ENCODE measurements at regions not wholly inside any gene's neighbourhood (a gene's known extent, or its start where the extent isn't known, plus 50 kb on each side); places are given as distances from the start of the nearest gene placed in this dataset.

- H3K14ac ChIP-seq (ENCODE audit: low read length in 2 of 2) = no peak overlapping the region
- H3K79me1 ChIP-seq (replicated peaks; ENCODE audit: low read length, poor library complexity, severe bottlenecking) = peaks cover 4% of the 10 kb centered on the region
- H3K18ac ChIP-seq (ENCODE audit: low read depth in 1 of 2, low read length in 2 of 2) = peak overlapping the region in 1 of 2 experiments; percentile 71
- H2AK5ac ChIP-seq (ENCODE audit: low read length, severe bottlenecking) = no peak overlapping the region
- H3K4me2 ChIP-seq (ENCODE audit: low read length, poor library complexity, severe bottlenecking) = no peak overlapping the region
- no peak overlapping the region for H3K23ac ChIP-seq (ENCODE audit: low read length in 2 of 2)
- no peaks in the 10 kb centered on the region for H3K36me3 ChIP-seq (ENCODE audit: control insufficient read depth in 1 of 2, insufficient read depth in 2 of 2, low read depth in 1 of 2, low read length in 2 of 2)
- H4K8ac ChIP-seq (ENCODE audit: low read length) = no peak overlapping the region
- peak; percentile 79 for DNase-seq
- H3K4me1 ChIP-seq (ENCODE audit: control insufficient read depth, insufficient read depth, low read depth, low read length) = peaks cover 2% of the 10 kb centered on the region
- peak overlapping the region; percentile 35 for H3K27ac ChIP-seq (ENCODE audit: low read length, poor library complexity, severe bottlenecking)
- H2BK5ac ChIP-seq (ENCODE audit: low read depth, low read length, poor library complexity, severe bottlenecking) = no peak overlapping the region
- H3K4ac ChIP-seq (ENCODE audit: low read depth in 1 of 2, low read length in 2 of 2) = peak overlapping the region in 1 of 2 experiments; percentile 4
- H2BK120ac ChIP-seq (ENCODE audit: low read depth, low read length) = no peak overlapping the region
- H3K9ac ChIP-seq (ENCODE audit: low read length) = no peak overlapping the region
- H2AFZ ChIP-seq (ENCODE audit: low read depth, low read length) = no peak overlapping the region
- H3K4me3 ChIP-seq (ENCODE audit: insufficient read depth in 1 of 2, low read depth in 1 of 2, low read length in 2 of 2) = no peak overlapping the region
- H4K91ac ChIP-seq (ENCODE audit: low read length) = no peak overlapping the region
- no peaks in the 10 kb centered on the region for H3K9me3 ChIP-seq (ENCODE audit: control insufficient read depth, low read length)
- WGBS = 59% methylated on average over 9 of the region's 13 CpGs
- H2BK15ac ChIP-seq (ENCODE audit: low read depth, poor library complexity, severe bottlenecking) = no peak overlapping the region
- no peak overlapping the region for H2BK12ac ChIP-seq (ENCODE audit: low read length in 2 of 2)
- no peaks in the 10 kb centered on the region for H3K27me3 ChIP-seq (ENCODE audit: control insufficient read depth in 1 of 2, insufficient read depth in 1 of 2, low read length in 2 of 2)
Measured at GRCh38 chr2:145026456-145027455, 506.8 kb upstream of the ZEB2 start.

- 97% methylated on average over 1 of the region's 1 CpG for WGBS
- H3K4me2 ChIP-seq (ENCODE audit: low read length, poor library complexity, severe bottlenecking) = no peak overlapping the region
Measured at GRCh38 chr2:145025382-145025781, 505.5 kb upstream of the ZEB2 start.

GRCh38 chr2:145023334-145023934 is 503.5 kb upstream of the ZEB2 start:
- peaks cover 4% of the 10 kb centered on the region for H3K79me1 ChIP-seq (replicated peaks; ENCODE audit: low read length, poor library complexity, severe bottlenecking)
- H2BK15ac ChIP-seq (ENCODE audit: low read depth, poor library complexity, severe bottlenecking) = peak overlapping the region; percentile 63
- no peaks in the 10 kb centered on the region for H3K4me1 ChIP-seq (ENCODE audit: control insufficient read depth, insufficient read depth, low read depth, low read length)
- no peak overlapping the region for H4K91ac ChIP-seq (ENCODE audit: low read length)
- H3K18ac ChIP-seq (ENCODE audit: low read depth in 1 of 2, low read length in 2 of 2) = peak overlapping the region in 1 of 2 experiments; percentile 57
- H3K9me3 ChIP-seq (ENCODE audit: control insufficient read depth, low read length) = no peaks in the 10 kb centered on the region
- no peak overlapping the region for H3K14ac ChIP-seq (ENCODE audit: low read length in 2 of 2)
- H3K23ac ChIP-seq (ENCODE audit: low read length in 2 of 2) = no peak overlapping the region
- H3K4me2 ChIP-seq (ENCODE audit: low read length, poor library complexity, severe bottlenecking) = peak overlapping the region; percentile 34
- peak overlapping the region; percentile 88 for H2AK5ac ChIP-seq (ENCODE audit: low read length, severe bottlenecking)
- no peak overlapping the region for H2BK120ac ChIP-seq (ENCODE audit: low read depth, low read length)
- H2BK5ac ChIP-seq (ENCODE audit: low read depth, low read length, poor library complexity, severe bottlenecking) = peak overlapping the region; percentile 46
- H2BK12ac ChIP-seq (ENCODE audit: low read length in 2 of 2) = peak overlapping the region in 1 of 2 experiments; percentile 91
- no peak overlapping the region for H2AFZ ChIP-seq (ENCODE audit: low read depth, low read length)
- H4K8ac ChIP-seq (ENCODE audit: low read length) = peak overlapping the region; percentile 17
- peak overlapping the region; percentile 98 for H3K27ac ChIP-seq (ENCODE audit: low read length, poor library complexity, severe bottlenecking)
- H3K4ac ChIP-seq (ENCODE audit: low read depth in 1 of 2, low read length in 2 of 2) = peak overlapping the region in 1 of 2 experiments; percentile 82
- 91% methylated on average over 3 of the region's 3 CpGs for WGBS
- H3K9ac ChIP-seq (ENCODE audit: low read length) = peak overlapping the region; percentile 77
- DNase-seq = no peak
- H3K36me3 ChIP-seq (ENCODE audit: control insufficient read depth in 1 of 2, insufficient read depth in 2 of 2, low read depth in 1 of 2, low read length in 2 of 2) = no peaks in the 10 kb centered on the region
- no peaks in the 10 kb centered on the region for H3K27me3 ChIP-seq (ENCODE audit: control insufficient read depth in 1 of 2, insufficient read depth in 1 of 2, low read length in 2 of 2)
- H3K4me3 ChIP-seq (ENCODE audit: insufficient read depth in 1 of 2, low read depth in 1 of 2, low read length in 2 of 2) = peak overlapping the region in 1 of 2 experiments; percentile 43

More at GRCh38 chr2:145025382-145025781, 505.5 kb upstream of the ZEB2 start:
- Histone ChIP-seq H3K14ac (ENCODE audit: low read length in 2 of 2) (no peak overlapping the region), H3K23ac (ENCODE audit: low read length in 2 of 2) (no peak overlapping the region), H2BK15ac (ENCODE audit: low read depth, poor library complexity, severe bottlenecking) (no peak overlapping the region), H3K79me1 (replicated peaks; ENCODE audit: low read length, poor library complexity, severe bottlenecking) (peaks cover 4% of the 10 kb centered on the region), H2BK12ac (ENCODE audit: low read length in 2 of 2) (peak overlapping the region in 1 of 2 experiments; percentile 70), H2AK5ac (ENCODE audit: low read length, severe bottlenecking) (no peak overlapping the region), H3K27me3 (ENCODE audit: control insufficient read depth in 1 of 2, insufficient read depth in 1 of 2, low read length in 2 of 2) (no peaks in the 10 kb centered on the region), H3K4me1 (ENCODE audit: control insufficient read depth, insufficient read depth, low read depth, low read length) (no peaks in the 10 kb centered on the region), H2BK120ac (ENCODE audit: low read depth, low read length) (no peak overlapping the region), H3K4ac (ENCODE audit: low read depth in 1 of 2, low read length in 2 of 2) (peak overlapping the region in 1 of 2 experiments; percentile 40), H3K9ac (ENCODE audit: low read length) (no peak overlapping the region), H4K8ac (ENCODE audit: low read length) (no peak overlapping the region), H3K18ac (ENCODE audit: low read depth in 1 of 2, low read length in 2 of 2) (peak overlapping the region; percentile 69 to 71), H3K27ac (ENCODE audit: low read length, poor library complexity, severe bottlenecking) (no peak overlapping the region), H3K9me3 (ENCODE audit: control insufficient read depth, low read length) (no peaks in the 10 kb centered on the region), H3K36me3 (ENCODE audit: control insufficient read depth in 1 of 2, insufficient read depth in 2 of 2, low read depth in 1 of 2, low read length in 2 of 2) (no peaks in the 10 kb centered on the region), H2AFZ (ENCODE audit: low read depth, low read length) (no peak overlapping the region), H4K91ac (ENCODE audit: low read length) (no peak overlapping the region), H2BK5ac (ENCODE audit: low read depth, low read length, poor library complexity, severe bottlenecking) (no peak overlapping the region), H3K4me3 (ENCODE audit: insufficient read depth in 1 of 2, low read depth in 1 of 2, low read length in 2 of 2) (no peak overlapping the region)
- no peak for DNase-seq
